Activated T-cell treated with anti-CD3 and anti-CD28 coated beads for 4 hours (primary cell): ENCODE measurements at regions not wholly inside any gene's neighbourhood (a gene's known extent, or its start where the extent isn't known, plus 50 kb on each side); places are given as distances from the start of the nearest gene placed in this dataset.
"Not testable (repeated sequence)": the region's sequence is repeated elsewhere in the genome, so short reads cannot be mapped to it uniquely, and the experiment has no call there.

Experiments
- DNase-seq: peaks from one replicate; pipeline ENCODE4 v3.0.0-alpha.2; 2020

GRCh38 chr3:177807150-177807875, 610.0 kb upstream of the TBL1XR1 start:
- DNase-seq: no peak

DNA sequence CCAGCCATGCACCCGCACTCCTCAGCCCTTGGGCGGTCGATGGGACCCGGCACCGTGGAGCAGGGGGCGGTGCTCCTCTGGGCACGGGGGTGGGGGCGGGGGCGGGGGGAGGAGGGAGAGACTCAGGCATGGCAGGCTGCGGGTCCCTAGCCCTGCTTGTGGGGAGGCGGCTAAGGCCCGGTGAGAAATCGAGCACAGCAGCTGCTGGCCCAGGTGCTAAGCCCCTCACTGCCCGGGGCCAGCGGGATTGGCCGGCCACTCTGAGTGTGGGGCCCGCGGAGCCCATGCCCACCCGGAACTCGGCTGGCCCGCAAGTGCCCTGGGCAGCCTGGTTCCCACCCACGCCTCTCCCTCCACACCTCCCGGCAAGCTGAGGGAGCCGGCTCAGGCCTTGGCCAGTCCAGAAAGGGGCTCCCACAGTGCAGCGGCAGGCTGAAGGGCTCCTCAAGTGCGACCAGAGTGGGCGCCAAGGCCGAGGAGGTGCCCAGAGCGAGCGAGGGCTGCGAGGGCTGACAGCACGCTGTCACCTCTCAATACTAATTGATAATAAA, 611.7 kb upstream of the TBL1XR1 start:
- DNase-seq: not testable (repeated sequence)

- DNase-seq: no peak
Observed at GRCh38 chr3:177810162-177810623, 612.9 kb upstream of the TBL1XR1 start.

DNA sequence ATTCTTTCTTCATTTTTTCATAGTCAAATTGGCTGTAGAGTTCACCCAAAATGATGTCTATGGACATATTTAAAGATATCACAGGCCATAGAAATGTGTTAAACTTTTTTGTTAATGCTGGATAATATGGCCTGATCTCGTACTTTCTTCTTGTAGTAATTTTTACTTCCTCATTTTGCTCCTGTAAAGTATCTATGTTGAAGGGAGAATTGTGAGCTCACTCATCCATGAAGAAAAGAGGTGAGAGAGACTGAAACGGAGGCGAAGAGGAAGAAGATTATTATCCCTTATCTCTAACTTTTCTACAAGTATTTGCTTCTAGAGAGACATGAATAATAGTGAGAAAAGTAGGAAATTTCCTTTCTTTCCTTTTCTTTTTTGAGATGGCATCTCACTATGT, 613.8 kb upstream of the TBL1XR1 start:
- no peak for DNase-seq

DNA sequence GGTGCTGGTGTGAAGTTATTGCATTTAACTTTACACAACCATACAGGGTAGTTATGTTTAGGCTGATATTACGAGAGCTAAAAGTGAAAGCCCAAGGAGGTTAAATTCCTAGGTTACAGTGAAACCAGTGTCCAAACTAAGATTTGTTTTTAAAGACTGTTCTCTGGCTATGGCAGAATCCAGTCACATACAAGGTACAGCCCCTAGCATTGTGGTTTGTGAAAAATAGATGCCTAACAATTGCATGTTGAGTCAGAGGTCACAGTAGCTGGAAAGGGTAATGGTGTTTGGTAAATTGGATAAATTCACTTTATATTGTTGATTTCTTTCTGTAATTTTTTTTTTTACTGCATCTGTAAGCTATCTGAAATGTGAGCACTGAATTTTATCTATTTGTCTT, 614.6 kb upstream of the TBL1XR1 start:
- DNase-seq: no peak

GRCh38 chr3:177812492-177812891, 615.2 kb upstream of the TBL1XR1 start:
- DNase-seq: no peak

- DNase-seq: no peak
Observed at GRCh38 chr3:177813322-177813721, 616.0 kb upstream of the TBL1XR1 start.

GRCh38 chr3:177816667-177817208, 619.5 kb upstream of the TBL1XR1 start:
- no peak for DNase-seq

DNA sequence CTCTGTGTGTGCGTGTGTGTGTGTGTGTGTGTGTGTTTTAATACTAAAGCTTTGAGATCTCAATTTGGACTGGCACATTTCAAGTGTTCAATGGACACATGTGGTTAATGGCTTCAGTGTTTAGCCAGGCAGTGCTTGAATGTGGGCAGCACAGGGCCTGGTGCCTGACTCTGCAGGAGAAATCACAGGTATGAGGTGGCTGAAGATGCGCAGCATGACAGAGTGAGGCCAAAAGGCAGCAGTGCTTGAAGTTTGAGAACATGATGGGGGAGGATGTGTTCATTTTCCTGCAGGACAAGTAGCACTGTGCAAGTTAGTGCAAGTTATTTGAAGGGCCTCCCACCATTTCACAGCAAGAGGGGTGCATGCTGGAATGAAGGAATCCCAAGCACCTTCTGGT, 620.5 kb upstream of the TBL1XR1 start:
- DNase-seq: no peak

DNA sequence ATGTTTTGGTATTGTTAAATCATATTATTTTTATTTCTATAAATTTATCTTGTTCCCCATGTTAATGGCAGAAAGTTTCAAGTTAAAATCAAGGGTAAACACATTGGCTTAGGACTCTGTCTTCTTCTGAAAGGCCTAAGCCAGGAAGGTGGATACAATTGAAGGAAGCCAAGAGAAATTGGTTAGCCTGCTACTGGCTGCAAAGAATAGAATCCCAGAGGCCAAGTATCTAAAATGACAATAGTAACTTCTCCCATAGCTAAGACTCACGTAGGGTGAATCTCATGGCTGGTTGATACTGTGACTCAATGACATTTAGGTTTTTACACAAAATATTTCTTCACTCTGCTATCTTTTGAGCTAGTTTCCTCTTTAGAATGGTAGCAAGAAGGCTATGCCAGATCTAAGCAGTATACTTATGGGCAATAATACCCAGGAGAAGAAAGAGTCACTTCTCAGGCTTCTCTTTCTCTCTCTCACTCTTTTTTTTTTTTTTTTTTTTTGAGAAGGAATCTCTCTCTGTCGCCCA, 621.5 kb upstream of the TBL1XR1 start:
- DNase-seq: no peak

- DNase-seq: no peak
Observed at GRCh38 chr3:177820683-177821316, 623.5 kb upstream of the TBL1XR1 start.

- no peak for DNase-seq
Observed at GRCh38 chr3:177822681-177823096, 625.4 kb upstream of the TBL1XR1 start.

DNA sequence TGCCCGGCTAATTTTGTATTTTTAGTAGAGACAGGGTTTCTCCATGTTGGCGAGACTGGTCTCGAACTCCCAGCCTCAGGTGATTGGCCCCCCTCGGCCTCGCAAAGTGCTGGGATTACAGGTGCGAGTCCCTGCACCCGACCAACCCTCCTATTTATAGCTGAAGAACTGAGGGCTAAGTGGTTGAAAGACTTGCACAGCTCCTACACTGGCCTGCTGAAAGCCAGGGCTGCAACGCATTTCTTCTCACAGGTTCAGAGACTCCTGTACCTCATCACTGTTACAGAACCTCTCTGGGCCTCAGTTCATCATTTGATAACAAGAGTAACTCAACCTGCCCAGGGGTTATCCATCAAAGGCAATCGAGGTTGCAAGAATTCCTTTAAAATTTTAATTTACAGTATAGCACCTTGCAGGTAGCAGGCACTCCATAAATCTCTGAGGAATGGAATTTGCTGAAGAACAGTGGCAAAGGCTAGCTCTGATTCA, 626.5 kb upstream of the TBL1XR1 start:
- no peak for DNase-seq

DNA sequence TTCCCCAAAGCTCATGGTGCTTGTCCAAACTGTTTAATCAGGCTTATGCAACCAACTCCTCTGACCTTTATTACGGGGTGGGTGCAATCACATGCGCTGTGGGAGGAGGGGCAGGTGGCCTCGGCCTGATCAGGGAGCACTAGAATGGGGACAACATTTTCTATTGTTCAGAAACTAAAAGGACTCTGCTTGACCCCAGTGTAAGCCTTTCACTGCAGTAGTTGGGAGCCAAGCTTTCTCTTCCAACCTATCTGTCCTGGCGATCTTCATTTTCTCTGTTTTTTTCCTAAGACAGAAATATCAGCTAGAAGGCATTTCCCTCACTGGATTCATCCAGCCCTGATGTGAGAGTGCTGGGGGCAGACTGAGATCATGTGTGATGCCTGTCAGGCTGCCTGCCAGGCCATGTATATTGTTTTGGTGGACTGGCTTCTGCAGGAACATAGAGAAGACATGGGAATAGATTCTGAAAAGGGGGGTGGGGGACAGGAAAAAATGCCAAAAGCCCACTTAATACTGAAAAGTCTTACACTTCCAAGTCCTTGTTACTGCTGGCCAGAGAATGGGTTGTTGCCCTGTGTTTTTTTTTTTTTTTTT, 627.0 kb upstream of the TBL1XR1 start:
- no peak for DNase-seq

DNA sequence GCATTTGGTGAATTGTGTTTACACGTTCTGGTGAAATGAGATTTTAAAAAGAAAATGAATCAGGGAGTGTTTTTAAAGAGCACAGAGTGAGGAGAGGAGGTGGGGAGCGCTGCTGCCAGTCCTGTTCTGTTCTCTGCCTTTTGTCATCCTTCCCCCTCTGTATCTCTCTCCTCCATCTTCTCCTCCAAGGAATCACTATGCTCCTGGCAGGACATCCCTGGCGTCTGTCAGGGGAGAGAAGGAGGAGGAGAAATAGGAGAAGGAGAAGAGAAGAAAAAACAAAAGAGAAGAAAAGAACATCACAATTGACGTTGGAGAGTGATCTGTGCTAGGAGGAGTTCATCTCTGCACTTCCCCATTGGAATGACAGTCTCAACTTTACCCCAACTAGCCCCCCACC, 627.6 kb upstream of the TBL1XR1 start:
- DNase-seq: no peak

DNA sequence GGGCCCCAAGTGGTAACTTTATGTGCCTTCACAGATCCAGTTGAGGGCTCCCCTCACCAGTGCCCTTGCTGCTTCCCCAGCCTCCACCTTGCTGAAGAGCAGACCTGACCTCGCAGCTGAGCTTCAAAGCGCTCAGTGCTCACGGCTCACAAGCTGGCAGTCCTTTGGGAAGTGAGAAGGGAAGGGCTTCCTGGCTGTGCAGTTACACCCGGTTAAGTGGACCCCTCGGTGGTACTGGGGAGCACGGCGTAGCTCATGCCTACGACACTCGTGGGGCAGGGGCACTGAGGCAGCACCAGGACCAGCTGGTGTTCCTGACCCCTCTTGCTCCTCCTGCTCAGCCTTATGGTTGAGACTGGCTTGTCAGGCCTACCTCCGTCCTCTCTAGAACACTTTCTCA, 629.0 kb upstream of the TBL1XR1 start:
- DNase-seq: no peak

DNA sequence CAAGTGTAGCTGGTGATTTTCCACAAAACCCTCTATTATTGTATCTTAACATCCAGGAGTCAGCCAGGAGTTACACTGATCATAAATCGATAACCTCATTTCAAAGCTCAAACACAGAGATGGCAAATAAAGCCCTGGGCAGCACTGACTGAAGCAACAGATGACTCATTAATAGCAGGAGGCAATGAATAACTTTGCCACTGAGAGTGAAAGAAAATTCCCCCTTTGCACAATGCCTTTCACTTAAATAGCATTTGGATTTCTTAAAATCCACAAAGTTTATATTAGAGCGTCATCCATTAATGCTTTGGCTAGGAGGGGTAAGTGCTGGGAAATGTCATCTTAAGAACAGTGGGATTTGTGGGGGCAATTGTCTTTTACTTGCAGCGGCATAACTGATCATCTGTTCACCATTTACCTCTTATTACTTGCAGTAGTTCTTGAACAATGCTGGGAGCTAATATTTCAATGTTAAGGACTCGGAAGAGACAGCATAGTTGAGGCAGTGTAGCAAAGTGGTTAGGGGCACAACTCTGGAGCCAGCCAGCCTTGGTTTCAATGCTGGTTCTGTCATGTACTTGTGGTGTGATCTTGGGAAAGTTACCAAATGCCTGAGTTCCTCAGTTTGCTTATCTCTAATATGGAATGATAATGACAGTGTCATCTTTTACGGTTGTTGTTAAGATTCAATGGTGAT, 630.4 kb upstream of the TBL1XR1 start:
- no peak for DNase-seq

DNA sequence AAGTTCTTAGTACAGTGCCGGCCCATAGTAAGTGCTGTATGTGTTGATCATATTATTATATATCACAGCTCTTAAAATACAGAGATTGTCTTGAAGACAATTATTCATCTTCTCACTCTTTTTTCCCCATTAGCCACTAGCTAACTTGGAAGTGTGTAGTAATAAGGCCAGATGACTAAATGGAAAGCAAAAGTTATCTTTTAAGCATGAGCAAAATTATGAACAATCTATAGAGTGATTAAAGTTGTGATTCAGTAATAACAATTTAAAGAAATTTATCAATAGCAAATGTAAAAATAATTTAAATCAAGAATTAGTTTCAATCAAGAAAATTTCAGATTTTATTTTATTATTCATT, 630.9 kb upstream of the TBL1XR1 start:
- no peak for DNase-seq

DNA sequence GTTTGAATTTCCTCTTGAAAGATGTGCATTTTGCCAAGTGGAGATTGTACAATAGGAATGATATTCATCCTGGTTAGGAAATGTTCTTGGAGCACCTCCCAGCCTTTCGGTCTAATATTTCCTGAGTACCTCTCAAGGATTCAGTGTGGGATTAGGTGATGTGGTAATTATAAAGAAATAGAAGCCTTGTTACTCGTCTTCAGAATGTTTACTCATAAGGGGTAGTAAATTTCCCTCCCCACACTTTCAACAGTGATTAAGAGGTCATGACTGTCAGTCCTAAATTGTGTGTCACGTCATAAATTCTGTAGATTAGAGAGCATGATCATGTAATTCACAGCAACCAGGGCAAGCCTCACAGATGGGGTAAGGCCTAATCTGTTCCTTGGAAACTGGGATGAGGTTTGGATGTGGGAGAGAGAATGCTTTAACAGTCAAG, 633.1 kb upstream of the TBL1XR1 start:
- no peak for DNase-seq

- DNase-seq: no peak
Observed at GRCh38 chr3:177831361-177831760, 634.1 kb upstream of the TBL1XR1 start.

GRCh38 chr3:177832880-177833279, 635.6 kb upstream of the TBL1XR1 start:
- no peak for DNase-seq

GRCh38 chr3:177833332-177833731, 636.0 kb upstream of the TBL1XR1 start:
- no peak for DNase-seq

- DNase-seq: no peak
Observed at GRCh38 chr3:177835008-177835407, 637.7 kb upstream of the TBL1XR1 start.
